HG03457 (cell line): ENCODE measurements at regions not wholly inside any gene's neighbourhood (a gene's known extent, or its start where the extent isn't known, plus 50 kb on each side); places are given as distances from the start of the nearest gene placed in this dataset.

Source experiments
- ATAC-seq: cut with Tn5 transposase; IDR thresholded peaks from one replicate; pipeline ENCODE4 v1.9.1; 2021; ENCODE audit warnings: moderate number of reproducible peaks; ENCODE audit not compliant: unreplicated experiment

DNA sequence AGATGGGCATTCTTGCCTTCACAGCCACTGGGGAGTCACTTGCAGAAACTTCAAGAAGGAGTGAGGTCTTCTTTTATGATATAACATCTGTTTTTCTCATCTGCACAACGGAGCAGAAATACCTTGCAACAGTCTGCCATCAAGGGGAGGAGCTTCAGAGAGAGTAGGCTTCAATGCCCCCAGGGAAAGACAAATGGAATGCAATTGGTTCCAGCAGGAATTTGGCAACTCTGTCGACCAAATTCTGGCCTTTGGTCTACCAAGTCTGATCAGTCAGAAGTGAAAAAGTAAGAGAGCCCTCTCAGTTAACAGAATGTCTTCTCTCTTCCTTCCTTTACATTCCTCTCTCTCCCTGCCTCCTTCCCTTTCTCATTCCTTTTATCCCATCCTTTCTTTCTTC, 229.3 kb downstream of the IDS start:
- no peak for ATAC-seq

DNA sequence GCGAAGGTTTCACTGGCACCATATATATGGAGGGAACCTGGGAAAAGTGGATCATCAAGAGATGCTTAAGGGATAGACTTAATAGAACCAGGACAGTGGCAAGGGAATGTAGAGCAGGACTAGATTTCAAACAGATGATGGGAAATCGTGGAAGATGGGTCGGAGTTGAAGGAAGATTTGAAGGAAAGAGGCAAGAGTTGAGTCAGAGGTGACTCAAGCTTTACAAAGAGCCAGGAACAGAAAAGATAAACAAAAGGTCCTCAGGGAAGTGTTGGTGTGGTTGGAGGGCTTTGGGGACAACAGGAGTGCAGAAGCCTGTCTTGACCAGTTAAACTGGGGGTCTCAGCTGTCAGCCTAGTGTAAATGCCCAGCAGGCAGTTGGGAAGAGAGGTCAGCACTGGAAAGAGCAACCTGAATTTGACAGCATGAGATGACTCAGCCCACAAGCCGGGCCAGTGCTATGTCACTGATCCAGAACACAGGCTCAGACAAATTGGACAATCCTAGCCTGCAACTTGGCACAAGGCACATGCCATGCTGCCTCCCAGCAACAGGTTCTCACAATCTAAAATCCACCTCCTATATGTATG, 230.5 kb downstream of the IDS start:
- no peak for ATAC-seq

DNA sequence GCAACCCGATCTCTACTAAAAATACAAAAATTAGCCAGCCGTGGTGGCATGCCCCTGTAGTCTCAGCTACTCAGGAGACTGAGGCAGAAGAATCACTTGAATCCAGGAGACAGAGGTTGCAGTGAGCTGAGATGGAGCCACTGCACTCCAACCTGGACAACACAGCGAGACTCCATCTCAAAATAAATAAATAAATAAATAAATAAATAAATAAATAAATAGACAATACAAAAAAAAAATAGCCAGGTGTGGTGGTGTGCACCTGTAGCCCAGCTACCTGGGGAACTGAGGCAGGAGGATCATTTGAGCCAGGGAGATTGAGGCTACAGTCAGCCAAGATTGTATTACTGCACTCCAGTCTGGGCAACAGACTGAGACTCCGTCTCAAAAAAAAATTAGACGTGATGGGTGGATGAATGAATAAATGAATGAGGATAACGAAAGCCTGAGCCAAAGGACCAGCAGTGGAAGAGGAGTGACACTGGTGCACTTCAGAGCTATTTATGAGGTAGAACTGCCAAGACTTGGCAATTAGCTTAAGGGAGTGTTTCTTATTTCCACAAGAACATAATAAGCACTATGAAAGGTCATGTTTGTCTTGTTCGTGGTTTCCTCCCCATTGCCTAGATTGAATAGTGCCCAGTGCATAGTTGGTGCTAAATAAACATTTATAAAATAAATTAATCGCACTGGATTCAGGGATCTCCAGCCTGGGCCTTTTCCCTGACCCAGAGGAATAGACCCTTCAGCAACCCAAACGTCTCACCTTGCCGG, 232.2 kb downstream of the IDS start:
- no peak for ATAC-seq

DNA sequence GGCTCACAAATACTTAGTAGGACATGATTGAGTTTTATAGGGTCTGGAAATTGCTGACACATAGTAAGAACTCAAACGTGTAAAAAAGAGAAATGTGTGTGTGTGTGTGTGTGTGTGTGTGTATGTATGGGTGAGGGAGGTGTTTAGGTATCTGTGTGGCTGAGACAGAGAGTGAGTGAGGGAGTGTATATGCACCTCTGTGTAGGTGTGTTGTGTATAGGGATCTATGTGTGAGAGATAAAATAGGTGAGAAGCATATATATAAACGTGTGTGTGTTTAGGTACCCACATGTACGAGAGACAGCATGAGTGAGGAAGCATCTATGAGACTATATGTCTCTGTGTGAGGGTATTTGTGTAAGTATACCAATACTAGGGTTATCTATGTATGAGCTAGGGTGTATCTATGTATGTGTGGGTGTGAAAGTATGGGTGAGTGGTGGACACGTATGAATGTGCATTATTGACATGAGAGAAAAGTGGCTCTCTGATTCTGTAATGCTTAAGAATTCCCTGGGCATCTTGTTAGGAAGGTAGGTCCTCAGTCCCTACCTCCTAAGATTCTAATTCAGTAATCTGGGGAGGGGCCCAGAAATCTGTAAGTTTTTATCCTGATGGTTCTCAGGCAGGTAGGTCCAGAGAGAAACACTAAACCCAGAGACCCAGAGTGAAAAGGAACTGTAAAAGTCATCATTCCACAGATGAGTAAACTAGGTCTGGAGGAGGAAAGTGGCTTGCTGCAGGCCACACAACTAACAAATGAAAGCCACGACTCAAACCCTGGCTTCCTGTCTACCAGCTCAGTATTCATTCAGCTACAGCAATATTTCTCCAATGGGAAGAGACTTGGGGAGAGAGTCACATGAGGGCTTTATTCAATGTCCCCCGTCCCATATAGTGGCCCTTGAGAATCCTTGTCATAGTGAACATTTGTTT, 237.0 kb downstream of the IDS start:
- ATAC-seq: peak; percentile 59

DNA sequence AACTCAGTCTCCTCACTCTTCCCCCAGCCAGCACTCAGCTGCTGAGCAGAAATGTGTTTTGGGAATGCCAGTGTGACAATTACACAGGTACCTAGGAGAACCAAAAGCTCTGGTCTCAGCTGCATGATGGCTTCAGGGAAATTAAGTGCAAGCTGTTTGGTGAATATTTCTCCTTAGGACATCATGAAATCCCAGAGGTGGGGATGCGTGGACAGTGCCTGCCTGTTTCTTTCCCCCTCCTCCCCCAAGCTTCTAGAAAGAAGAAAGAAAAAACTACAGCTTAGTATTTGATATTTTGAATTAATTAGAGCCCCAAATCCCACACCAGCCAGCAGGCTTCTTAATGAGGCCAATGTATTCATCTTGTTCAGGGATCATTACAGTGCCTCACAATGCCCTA, 243.0 kb downstream of the IDS start:
- ATAC-seq: no peak

DNA sequence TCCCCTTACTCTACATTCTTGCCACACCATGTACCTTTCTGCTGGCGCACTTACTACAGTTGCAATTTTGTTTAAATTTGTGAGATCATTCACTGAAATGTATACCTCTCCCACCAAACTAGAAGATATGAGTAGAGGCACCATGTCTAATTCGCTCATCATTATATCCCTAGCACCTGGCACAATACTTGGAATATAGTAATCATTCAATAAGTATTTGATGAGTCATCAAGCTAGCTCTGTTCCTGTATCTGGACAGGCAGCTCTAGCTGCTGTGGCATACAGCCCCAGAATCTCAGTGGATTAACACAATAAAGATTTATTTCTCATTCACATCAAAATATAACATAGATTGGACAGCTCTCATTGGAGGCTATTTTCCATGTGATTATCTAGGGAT, 245.9 kb downstream of the IDS start:
- no peak for ATAC-seq

DNA sequence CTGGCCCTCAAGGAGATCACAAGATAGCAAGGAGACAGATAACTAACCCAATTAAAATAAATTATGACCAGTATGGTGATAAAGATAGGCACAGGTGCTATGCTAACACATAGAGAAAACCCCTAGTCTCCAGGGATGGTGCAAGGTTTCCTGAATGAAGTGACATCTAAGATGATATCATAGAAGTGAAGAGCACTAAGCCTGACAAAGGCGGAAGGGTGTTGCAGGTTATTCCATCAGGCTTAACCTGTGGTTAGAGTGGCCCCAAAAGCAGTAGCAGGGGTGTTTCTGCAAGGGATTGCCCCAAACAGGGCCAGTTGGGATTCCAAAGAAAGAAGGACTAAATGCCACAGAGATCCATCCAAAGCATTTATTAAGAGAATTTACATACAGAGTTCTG, 249.2 kb downstream of the IDS start:
- ATAC-seq: no peak

DNA sequence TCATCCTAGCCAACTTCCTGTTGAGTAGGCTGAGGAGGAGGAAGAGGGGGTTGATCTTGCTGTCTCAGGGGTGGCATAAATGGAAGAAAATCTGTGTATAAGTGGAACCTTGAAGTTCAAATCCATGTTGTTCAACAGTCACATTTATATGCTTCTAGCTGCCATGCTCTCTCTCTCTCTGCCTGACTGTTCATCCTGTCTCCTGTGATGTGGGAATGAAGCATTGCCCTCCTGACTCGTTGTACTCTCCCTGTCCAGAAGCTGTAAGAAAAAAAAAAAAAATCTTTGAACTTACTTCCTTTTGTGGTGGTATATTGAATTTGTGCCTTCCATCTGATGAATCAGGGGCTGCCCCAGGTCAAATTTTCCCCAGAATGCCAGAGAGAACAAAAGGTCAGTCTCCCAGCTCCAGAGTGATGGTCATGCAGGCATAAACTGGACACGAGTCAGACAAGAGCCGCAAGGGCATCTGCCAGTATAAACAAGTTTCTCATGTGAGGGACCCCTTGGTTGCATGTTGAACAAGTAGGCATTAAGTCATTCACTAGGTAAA, 257.0 kb downstream of the IDS start:
- no peak for ATAC-seq

DNA sequence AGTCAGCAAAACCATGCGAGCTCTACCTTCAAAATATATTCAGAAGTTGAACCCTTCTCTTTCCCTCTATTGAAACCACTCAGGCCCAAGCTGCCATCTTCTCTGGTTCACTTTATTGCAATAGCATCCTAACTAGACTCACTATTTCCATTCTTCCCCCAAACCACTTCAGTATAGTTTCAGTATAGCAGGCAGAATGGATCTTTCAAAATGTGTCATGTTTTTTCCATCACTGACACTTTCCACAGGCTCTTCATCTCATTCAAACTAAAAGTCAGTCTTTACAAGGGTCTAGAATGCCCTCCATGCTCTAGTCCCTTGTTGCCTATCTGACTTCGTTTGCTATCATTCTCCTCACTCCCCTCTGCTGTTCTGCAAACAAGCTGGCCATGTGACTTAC, 274.4 kb downstream of the IDS start:
- ATAC-seq: no peak

DNA sequence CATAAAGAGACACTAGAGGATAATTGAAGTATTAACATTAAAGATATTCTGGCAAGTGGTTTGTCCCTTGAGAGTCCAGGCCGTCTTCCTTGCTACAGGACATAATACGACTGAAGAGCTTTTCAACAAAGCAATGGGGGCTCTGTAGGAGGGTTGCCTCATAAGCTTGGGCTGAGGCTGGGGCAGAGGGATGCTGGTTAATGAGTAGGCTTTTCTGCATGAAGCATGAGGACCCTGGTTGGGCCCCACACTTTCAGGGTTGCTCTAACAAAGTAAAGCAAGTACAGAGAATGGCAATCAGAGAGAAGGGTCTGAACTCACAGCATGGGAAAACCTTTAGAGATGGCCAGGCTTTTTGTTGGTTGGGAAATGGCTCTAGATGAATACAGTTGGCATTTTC, 281.3 kb downstream of the IDS start:
- ATAC-seq: no peak

DNA sequence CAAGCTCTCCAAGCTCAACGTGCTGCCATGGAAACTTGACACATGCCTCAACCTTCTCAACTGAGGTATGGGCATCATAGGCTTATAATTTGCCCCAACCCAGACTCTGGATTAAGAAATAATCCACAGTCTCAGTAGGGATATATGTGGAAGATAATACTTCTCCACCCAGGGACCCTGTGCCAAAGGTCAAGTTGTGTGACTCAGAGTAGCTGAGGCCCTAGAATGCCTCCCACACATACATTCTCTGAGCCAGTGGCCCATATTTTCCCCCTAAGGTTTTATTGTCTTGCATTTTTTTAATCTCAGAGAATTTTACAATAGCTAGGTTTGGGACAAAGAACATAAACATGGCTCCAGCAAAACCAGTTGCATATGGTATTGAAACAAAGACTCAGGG, 283.1 kb downstream of the IDS start:
- ATAC-seq: no peak

DNA sequence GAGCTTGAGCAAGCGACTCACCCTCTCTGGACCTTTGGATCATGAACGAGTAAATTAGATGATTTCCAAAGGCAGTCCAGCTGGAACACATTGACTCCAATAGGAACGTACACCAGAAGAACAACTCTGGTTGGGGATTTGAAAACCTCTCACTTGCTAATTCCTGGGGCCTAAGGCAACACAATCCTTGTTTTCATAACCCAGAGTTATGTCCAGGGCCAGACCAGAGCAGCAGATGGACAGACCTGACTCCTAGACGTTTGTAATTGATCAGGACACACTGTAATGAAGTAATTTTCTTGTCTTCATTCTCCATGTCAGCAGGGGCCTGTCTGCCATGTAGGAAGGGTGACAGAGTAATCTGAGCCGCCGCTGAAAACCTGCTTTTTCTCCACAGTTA, 283.9 kb downstream of the IDS start:
- ATAC-seq: no peak

DNA sequence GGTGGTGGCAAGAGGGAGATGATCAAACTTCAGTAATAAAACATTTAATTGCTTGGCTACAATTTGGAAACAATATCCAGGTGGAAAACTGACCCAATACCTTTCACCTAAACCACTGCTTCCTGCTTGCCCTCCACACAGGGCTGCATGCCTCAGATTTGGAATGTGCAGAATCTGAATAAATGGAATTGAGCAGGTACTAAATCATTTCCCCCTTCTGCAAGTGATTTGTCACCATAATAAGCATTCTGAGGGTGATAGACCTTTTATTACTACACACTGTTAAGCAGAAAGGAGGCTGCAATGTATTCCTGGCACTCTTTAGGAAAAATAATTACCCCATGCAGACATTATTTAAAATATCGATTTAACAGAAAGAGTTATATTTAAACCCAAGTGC, 291.8 kb downstream of the IDS start:
- ATAC-seq: no peak

DNA sequence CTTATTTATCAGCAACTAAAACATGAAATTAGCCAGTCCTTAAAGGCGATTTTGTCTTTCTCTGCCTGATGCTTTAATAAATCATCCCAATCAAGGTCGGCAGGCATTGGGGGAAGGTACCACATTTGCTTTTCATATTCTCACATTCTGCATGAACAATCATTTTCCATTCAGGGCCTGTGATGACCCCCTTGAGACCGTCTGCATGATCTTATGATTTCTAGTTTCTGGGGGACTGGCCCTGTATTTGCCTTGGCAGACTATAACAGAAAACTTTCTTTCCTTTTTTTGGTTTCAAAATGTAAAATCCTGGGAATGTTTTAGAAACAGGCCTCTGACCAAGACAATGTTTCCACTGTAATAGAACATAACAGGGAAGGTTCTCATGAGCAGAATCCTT, 296.8 kb downstream of the IDS start:
- no peak for ATAC-seq

DNA sequence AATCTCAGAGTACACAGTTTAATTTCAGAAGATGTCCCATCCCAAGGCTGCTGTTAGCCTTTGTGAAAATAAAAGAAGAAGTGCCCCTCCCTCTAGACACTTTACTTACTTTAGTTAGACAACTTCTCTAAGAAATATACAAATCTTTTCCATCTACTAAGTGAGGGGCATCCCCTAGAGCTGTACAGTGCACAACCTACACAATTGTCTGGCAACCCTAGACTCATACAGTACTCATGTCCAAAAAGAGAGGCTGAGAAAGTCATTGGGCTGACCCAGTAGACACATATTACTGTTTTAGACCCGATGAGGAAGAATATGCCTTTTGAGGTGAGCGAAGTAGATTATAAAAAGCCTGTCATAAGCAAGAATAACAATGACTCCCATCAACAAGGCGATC, 297.6 kb downstream of the IDS start:
- no peak for ATAC-seq

DNA sequence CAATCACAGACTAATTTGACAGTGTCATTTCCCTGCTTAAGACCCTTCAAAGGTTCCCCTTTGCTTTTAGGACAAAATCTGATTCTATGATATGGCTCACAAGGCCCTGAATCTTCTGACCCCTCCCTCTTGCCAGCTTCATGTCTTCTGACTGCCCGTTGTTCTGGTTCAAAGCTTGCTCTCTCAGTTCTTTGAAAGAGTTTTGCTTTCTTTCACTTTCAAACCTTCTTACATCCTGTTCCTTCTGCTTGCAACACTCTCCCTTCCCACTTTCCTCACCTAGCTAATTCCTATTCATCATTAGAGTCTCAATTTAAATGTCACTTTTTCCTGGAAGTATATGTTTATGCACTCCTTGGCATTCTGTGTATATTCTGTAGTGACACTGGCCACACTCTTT, 299.2 kb downstream of the IDS start:
- no peak for ATAC-seq

DNA sequence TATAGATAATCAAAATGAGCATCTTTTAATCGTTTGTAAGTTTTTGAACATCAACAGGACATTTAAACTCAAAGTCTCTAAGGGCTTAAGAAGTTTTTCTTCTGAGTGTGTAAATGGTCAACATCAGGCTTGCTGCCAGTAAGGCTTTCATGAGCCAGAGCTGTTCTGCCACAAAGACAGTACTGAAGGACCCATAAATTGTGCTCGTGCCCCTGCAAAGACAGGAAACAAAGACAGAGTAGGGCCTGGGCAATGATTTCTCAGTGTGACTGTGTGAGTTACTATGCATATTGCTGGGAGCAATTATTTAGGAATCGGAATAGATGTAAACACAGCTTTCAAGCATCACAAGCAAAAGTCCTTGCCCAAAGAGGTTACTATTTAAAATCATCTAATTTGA, 300.0 kb downstream of the IDS start:
- ATAC-seq: no peak

DNA sequence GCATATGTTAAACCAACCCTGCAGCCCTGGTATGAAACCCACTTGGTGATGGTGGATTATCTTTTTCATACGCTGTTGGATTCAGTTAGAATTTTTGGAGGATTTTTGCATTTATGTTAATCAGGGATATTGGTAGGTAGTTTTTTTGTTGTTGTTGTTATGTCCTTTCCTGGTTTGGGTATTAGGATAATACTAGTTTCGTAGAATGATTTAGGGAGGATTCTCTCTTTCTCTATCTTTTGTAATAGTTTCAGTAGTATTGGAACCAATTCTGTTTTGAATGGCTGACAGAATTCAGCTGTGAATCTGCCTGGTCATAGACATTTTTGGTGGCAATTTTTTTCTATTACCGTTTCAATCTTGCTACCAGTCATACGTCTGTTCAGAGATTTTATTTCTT, 305.4 kb downstream of the IDS start:
- no peak for ATAC-seq

DNA sequence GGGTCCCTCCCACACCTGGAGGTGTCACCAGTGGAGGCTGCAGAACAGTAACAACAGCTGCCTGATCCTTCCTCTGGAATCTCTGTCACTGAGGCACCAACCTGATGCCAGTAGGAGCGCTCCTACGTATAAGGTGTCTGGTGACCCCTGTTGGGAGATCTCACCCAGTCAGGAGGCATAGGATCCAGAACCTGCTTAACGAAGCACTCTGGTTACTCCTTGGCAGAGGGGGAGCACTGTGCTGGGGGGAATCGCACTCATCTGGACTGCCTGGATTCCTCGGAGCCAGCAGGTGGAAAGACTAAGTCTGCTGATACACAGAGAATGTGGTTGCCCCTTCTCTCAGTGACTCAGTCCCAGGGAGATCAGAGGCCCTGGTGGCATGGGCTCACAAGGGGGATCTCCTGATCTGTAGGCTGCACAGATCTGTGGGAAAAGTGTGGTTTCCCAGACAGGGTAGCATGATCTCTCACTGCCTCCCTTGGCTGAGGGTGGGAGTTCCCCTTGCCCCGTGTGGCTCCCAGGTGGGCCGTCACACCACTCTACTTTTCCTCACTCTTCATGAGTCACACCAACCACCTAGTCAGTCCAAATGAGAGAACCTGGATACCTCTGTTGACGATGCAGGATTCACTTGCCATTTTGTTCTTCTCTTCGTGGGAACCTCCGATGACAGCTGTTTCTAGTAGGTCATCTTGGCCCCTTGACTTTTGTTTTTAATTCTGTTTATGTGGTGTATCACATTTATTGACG, 305.9 kb downstream of the IDS start:
- peak; percentile 63 for ATAC-seq

DNA sequence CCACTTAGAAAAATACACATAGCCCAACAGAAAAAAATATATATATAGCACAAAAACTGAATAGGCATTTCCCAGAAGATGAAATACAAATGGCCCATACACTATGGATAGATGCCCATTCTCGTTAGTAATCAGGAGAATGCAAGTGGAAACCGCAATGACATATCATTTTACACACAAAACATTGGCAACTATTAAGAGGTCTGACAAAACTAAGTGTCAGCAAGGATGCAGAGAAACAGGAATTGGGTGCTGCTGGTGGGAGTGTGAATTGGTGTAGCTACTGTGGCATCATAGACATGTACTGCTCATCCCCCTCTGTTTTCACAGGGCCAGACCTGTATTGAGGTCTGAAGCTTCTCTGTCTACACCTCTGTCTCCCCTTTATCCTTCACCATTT, 320.0 kb downstream of the IDS start:
- ATAC-seq: no peak
